ENCODE measurements at regions not wholly inside any gene's neighbourhood (a gene's known extent, or its start where the extent isn't known, plus 50 kb on each side); places are given as distances from the start of the nearest gene placed in this dataset.
"Not testable (repeated sequence)": the region's sequence is repeated elsewhere in the genome, so short reads cannot be mapped to it uniquely, and the experiment has no call there.

DNA sequence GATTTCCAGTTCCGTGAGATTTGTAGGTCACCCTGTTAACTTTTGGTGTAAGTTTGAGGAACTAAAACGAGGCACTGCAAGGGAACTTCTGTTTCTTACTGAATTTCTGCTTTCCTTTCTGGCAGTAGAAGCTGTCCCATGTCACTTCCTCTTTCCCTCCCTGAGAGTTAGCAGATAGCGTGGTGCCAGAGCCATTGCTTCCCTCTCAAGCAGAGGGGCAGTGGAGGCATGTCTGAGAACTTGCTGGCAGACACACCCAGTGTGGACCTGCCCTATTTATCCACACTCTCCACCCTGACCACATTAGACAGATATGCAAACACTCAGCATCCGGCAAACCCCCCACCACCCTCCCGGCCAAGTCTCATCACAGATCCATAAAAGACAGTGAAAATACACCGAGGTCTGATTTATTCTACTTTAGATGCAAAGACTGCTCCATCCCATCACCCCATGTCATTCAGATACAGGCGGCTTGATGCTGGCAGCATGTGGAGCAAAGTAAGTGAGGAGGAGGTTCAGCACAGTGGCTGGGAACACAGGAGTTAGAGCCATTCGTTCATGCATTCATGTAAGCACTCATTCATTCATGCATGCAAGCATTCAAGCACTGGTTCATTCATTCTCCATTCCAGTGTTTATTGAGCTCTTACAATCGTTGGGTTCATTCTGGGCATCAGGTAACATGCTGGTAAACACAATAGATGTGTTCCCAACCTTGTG is 324.7 kb downstream of the SHQ1 start:
- no peak for DNase-seq

DNA sequence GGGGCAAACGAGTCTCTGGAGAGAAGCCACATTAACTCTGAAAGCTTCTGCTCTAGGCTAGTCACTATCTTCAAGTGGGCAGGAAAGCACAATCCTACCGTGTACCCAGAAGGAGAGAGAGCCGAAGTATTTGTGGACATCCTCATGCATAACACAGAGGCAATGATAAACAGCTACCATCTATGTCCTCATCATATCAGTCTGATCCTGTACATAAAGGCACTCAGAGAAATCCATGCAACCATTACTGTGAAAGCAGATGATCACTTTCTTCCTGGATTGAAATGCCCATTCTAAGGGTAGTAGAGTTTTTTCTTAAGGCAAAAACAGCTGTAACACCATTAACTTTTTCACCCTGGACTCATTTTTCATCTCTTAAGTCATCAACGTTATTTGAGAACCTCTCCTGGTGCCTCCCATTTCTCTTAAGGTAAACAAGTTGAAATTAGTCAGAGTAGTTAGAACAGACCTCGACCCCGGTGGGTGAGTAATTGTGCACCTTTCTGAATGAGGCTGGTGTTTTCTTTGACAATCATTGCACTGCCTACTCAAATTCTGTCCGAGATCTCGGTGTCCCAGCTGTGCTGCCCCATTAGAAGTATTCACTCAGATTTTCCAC is 327.4 kb downstream of the SHQ1 start:
- no peak for DNase-seq

DNA sequence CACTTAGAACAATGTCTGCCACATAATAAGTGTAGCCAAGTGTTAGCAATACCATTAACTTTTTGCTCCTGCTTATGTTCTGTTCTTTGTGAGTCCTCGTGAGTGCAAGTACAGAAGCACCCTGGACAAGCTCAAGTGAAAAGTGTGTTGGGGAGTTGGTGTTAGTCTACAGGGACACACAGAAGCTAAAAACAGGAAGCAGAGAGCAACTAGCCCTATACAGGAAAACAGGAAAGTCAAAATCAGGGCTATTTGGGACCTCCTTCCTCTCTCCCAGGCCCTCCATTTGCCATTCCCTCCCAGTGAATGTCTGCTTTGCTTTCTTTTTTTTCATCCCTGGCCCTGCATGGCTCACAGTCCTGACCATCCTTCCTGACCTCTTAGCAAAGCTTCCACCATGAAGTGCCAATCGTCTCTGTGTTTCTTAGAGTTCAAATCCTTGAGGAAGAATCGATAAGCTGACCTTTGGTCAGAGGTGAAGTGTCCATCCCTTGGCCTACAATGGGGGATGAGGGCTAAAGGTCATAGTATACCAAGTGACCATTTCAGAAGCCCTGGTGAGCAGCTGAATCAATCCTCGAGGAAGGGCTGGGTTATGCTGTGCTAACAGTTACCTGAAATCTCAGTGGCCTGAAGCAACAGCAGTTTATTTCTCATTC is 328.2 kb downstream of the SHQ1 start:
- DNase-seq = no peak

DNA sequence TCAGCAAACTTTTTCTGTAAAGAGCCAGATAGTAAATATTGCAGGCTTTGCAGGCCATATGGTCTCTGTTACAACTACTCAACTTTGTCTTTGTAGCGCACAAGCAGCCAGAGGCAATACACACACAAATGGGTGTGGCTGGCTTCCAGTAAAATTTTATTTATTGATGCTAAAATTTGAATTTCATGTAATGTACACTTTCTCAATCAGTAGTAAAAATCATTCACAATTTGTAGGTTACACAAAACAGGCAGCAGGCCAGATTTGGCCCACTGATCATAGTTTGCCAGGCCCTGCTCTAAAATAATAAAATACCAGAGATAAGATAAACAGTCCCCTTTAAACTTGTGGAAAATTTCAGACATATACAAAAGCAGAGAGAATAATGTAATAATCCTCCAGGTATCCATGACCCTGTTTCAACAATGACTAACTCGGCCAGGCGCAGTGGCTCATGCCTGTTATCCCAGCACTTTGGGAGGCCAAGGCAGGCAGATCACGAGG is 330.3 kb downstream of the SHQ1 start:
- DNase-seq = no peak

DNA sequence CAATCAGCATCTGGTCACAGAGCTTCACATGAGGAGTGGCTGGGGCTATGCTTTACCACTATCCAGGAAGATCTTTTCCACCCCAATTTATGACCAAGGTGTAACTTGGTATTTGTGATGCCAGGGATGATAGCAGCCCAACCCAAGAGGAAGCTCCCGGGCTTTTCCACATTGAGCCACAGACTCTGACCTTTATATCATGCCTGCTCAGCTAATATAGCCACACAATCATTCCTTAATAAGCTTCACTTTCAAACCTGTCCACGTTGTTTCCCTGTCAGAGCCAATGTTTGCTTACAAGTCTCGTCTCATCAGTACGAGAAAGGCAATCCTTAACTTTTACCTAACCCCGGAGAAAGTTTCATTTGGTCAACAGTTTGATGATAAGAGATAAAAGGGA is 330.9 kb downstream of the SHQ1 start:
- no peak for DNase-seq

DNA sequence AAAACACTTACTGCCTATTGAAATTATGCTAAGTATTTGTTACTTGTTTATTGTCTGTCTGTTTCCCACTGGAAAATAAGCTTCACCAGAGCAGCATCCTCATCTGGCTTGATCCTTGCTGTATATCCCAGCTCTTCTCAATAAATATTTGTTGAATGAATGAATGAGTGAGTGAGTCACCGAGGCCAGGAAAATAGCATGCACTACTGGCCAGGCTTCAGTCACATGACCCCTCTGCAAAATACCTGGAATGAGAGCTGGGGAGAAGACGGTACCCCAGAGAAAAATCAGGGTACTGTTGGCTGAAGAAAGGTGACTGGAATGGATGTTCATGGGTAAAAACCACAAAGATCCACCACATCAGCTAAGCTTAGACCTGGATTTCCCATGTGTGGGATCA is 331.9 kb downstream of the SHQ1 start:
- DNase-seq = no peak

DNA sequence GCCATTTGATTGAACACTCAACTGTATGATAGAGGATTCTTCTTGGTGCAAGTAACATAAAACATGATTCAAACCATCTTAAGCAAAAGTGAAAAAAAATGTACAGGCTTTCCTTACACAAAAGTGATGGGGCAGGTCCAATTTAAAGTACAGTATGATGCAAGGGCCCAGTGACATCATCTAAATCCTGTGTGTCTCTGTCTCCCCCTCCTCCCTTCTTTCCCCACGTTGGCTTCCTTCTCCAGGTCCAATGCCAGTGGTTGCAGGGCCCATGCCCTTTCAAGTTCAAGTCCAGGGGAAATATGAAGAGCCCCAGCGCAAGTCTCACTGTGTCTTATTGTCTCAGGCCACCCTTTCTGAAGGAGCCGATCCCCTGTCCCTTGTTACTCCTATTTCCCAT is 332.3 kb downstream of the SHQ1 start:
- DNase-seq = no peak

DNA sequence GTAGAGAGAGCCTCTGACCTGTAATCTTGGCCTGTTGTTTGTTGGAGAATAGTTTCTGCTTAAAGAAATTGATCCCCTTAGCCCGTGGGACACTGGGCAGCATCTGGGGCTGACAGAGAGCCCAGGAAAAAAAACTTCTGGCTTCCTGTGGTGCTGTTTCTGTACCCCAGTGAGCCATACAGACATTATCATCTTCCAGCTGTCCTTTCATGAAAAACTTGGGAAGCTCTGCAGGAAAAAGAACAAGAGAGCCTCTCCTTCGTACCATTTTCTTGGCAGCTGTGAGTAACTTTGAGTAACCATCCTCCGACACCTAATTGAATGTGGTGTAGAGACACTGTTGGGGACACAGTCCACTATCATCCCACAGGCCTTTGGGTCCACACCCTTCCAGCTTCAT is 333.0 kb downstream of the SHQ1 start:
- DNase-seq = no peak

DNA sequence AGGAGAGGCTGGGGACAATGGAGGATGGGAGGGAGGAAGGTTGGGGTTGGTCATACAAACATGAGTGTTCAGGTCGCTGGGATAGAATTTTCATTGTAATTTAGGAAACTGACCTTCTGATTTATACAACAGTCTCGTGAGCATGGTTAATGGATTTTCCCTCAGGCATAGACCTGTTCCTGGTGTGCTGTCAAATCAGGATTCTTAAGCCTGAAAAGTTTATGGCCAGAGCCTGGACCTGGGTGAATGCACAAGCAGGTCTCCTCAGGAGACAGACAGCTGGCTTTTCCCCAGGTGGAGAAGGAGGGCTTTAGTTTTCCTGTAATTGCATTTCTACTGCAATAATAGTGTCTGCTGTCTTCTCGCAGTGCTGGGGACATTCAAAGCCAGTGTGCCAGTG is 338.0 kb downstream of the SHQ1 start:
- no peak for DNase-seq

DNA sequence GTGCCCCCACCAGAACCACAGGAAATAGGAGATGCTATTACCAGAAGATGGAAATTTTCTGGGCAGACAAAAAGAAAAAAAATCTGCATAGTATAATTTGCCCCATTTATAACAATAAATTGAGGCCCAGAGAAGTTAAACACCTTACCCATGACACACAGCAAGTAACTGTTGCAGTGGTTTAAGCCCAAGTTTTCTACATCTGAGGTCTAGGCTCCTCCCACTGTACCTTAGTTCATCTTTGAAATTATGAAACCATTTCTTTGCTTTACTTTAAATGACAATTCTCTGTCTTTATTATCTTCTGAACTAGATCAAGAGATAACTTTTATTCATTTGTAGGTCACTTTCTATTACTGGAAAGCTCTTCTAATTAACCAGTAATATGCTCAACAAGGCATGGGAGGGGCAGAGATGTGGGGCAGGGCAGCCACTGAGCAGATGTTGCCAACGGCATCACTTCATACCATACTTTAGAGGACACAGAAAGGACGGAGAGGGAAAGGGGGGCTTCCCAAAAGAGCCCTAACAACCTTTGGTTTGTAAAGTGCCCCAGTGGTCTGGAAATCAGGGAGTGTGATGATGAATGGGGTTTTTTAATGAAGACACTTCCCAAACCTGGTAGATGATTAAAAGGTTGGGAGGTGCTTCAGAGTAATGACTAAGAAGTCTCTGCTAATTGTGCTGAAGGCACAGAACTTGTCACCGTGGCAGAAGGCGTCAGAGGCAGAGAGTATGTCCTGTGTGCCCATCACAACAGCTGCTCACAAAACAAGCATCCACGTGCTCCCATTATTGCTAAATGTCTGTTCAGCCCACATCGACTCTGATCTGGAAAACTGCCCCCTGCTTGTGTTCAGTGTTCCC is 342.5 kb downstream of the SHQ1 start:
- no peak for DNase-seq

DNA sequence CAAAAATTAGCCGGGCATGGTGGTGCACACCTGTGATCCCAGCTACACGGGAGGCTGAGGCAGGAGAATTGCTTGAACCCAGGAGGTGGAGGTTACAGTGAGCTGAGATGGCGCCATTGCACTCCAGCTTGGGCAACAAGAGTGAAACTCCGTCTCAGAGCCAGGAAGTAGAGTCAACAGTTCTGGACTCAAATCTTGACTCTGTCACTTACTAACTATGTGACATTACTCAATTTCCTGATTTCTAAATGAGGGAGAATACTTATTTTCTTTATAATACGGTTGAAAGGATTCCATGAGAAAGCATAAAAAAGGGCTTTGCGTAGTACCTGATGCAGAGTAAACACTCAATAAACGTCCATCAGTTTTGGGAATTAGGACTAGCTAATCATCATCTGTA is 350.7 kb downstream of the SHQ1 start:
- DNase-seq = not testable (repeated sequence)

DNA sequence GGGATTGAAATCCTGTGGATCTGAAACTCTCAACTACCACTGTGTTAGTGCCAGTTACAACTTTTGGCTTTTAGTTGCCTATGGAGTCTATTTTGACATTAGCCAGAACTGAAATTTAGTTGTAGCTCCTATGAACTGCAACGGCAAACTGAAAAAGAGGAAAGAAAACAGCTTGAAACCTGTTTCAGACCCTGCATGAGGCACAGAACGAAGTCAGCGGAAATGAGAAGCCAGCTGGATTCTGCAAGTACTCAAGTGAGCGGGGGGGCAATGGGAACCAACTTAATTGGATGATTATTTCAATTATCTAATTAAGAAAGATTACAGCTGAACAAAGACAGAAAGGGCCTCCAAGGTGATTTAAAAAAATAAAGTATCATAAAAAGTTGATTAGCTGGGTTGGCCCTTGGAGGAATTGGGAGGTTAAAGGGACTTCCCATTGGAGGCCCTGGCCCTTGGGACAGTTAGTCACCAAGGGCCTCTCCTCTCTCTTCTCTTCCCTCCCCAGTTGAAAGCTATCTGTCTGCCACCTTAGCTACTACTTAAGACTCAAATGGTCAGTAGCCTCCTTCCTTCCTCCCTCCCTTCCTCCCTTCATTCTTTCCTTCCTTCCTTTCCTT is 352.1 kb downstream of the SHQ1 start:
- DNase-seq = peak; percentile 6

DNA sequence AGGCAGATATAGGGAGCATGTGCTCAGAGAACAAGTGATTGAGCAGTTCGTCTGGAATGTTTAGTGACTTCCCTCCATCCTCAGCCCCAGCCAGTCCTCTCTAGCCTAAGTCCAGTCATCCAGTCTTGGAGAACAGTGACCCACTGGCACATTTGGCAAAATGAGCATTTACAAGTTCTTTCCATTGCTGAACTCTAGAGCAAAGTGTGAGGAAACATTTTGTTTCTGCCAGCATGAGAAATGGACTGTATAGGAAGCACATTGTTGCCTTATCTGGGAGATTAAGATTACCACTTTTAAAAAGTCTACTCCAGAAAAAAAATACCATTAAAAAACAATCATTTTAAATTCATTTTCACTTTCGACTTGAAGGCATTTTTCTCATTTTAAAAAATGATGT is 353.6 kb downstream of the SHQ1 start:
- no peak for DNase-seq

DNA sequence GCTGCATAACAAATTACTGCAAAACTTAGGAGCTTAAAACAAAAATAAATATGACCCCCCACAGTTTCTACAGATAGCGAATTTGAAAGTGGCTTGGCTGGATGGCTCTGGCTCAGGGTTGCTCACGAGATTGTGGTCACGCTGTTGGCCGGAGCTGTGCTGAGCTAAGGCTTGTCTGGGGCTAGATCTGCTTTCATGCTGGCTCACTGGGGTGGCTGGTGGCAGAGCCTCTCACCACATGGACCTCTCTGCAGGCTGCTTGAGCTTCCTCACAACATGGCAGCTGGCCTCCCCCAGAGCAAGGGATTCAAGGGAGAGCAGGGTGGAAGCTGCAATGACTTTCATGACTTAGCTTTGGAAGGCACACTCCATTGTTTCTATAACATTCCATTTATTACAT is 354.1 kb downstream of the SHQ1 start:
- no peak for DNase-seq

DNA sequence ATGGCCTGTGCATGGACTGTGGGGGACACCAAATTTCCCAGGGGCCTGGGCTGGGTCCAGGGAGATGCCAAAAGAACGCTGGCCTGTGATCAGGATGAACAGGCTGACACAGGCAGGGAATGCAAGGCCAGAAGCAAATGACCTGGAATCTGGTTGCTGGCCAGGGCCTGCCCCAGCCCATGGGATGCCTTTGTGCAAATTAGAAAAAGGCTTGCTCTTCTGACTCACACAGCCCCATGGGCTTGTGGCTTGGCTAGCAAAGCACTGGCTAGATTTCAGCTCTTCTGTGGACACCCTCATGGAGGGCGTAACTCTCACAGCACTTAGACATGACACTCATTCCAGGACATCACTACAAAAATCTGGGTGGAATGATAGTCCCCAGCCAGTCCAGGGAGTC is 356.0 kb downstream of the SHQ1 start:
- no peak for DNase-seq

DNA sequence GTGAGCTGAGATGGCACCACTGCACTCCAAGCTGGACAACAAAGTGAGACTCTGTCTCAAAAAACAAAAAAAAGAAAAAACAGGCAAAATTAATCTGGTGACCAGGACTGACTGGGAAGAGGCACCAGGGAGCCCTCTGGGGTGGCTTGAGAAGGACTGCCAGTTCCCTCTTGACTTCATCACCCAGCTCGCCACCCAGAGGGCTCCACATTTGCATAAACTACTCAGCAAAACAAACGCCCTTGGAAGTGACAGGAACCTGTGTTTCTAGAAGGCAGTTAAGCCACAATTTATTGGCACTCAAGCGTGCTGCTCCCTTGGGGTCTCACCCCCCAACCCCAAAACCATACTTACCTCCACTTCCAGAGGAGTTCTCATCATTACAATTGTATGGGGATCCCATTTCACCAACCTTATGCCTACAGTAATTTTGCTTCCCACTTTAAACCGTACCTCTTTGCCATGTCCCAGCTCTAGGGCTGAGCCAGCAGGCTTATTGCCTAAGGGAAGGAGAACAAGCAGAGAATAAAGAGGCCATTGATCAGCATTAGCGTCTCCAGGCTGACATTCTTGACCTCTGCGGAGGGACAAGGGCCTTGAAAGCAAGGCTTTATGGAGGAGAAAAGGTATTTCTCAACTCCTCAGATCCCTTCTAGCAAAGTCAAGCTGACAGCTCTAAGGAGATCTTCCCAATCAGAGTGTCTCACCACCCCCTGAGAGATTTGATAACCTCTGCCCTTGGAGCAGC is 357.4 kb downstream of the SHQ1 start:
- no peak for DNase-seq

DNA sequence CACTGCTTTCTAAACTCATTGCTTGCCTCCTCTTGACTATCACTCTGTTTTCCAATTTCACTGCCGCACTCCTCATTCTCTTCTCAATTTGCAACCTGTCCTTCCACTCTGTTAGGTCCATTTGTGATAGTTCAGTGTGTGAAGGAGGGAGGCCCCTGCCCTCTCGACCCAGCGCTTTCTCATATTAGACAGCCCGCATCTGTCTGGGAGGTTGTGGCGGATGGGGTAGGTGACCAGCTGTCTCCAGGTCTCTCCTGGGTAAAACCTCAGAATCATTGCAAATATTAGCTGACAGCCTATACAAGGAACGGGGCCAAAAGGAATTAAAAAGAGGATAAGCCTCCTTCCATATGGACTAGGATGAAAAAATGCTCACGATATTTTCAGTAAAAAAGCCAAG is 358.3 kb downstream of the SHQ1 start:
- no peak for DNase-seq

DNA sequence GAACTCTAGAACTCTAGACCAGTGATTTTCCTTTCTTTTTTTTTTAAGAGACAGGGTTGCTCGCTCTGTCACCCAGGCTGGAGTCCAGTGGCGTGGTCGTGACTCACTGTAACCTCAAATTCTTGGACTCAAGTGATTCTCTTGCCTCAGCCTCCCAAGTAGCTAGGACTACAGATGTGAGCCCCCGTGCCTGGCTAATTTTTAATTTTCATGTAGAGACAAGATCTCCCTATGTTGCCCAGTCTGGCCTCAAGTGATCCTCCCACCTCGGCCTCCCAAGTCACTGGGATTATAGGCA is 359.6 kb downstream of the SHQ1 start:
- DNase-seq = no peak

DNA sequence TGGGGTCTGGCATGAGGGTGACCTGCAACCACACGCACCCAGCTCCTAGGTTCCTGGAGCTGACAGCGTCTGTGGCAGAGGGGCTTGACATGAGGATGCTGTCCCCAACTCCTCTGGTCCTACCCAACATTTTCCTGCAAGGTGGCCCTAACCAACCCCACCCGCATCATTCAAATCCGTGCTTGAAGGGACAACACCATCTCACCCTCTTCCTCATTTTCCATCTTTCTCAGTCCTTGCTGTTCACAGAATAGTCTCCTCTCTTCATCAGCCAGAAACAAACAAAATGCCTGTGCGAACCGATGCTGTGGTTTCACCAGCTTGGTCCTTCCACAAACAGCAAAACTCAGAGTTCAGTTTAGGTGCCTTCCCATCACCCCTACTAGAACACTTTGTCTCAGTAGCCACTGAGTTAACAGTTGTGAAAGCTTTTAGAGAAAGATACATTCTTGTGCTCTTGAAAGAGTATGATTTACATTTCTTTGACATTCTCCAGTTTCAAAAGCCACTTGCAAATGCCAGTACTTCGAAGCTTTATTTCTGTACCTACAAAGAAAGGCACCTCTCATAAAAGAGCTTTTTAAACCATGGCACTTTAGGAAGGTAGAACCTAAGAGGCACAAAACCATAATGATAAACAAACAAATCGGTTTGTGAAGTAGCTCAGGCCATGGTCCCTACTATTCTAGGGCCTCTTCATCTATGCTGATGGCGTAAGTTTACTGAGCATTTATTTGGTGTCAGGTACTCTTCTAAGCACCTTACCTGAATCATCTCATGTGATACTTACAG is 360.1 kb downstream of the SHQ1 start:
- DNase-seq = no peak

DNA sequence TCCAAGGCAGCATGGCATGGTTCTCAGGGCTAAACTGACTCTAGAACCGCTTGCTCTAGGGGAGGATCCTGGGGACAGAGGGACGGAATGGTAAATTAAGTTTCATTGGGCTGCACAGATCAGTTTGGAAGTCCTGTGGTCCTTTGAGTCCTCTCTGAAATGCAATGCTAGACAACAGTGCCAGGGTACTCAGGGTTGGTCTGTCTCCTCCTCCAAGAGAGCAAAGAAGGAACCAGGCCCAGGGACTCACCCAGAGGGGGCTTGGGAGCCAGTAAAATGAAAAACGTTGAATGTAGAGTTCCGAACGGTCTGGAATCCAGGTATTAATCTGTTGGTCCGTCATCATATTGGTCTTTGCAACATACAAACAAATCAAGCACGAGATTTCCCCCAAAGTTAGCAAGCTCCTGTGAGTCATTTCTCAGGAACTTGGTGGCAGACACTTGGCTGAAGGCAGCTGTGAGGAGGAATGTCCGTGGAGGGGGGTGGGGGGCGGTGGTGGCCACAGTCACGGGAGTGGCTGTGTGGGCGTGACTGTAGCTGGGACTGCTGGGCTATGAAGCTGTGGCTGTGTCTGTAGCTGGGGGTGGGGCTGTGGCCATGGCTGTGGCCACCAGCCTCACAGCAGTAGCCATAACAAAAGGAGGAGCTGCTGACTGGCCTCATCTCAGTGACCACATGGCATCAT is 361.0 kb downstream of the SHQ1 start:
- DNase-seq = no peak

DNA sequence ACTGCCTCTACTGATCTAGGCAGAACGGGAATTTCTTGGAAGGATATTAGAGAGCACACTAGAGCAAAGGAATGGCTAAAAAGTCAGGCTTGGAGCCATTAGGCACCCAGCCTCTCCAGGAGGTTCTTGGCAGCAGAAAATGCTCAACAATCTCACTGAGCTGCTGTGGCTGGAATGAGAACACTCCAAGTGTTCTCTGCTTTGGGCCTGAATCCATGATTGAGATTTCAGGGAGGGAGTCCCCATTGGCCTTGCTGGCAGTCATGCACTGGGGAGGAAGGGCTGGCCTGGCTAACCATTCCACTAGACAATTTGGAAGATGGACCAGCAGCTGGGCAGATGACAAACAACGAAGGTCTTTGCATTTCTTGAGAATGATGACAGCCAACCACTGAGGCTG is 362.6 kb downstream of the SHQ1 start:
- no peak for DNase-seq

All from NCI-H1105 treated with DMSO at 0.1 percent for 48 hours (cell line).